HG03571 (cell line): ENCODE measurements at regions not wholly inside any gene's neighbourhood (a gene's known extent, or its start where the extent isn't known, plus 50 kb on each side); places are given as distances from the start of the nearest gene placed in this dataset.

Experiments used
- ATAC-seq: cut with Tn5 transposase; IDR thresholded peaks from one replicate; pipeline ENCODE4 v1.9.1; 2021; ENCODE audit not compliant: unreplicated experiment

DNA sequence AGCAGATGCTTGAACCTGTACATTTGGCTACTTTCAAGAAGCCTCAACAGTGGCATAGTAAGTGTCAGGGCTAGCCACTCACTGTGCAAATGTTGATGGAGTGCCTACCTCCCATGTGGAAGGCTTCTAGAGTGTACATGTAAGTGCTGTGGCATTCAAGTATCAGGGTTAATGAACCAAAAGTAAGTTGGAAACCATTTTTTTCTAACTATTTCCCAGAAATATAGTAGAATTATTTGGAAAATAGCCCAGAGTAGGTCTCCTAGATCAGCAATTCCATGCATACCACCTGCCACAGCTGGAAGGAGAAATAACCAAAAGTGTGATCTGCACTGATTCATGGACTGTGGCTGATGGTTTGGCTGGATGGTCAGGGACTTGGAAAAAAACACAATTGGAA is 53.3 kb downstream of the FOXD1 start:
- ATAC-seq = no peak

GRCh38 chr5:73394610-73395009 is 54.0 kb downstream of the FOXD1 start:
- no peak for ATAC-seq

GRCh38 chr5:73393611-73394489 is 54.7 kb downstream of the FOXD1 start:
- no peak for ATAC-seq

DNA sequence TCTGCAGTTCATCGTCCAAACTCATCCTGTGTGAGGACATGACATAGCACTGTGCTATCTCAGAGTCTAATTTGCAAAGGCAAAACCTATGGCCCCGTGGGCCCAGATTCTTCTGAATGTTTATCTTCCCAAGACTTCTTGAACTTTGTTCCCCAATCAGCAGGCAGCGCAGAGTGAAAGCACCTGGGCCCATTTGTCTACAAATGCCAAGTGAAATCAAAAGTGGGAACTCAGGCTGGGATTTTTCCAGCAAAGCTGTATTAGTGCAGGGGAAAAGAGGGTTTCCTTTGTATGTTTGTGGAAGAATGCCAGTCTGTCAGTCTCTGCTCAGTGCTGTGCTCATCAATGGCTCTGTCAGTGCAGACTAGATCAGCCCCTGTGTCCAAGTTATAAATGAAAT is 55.8 kb downstream of the FOXD1 start:
- ATAC-seq = no peak

DNA sequence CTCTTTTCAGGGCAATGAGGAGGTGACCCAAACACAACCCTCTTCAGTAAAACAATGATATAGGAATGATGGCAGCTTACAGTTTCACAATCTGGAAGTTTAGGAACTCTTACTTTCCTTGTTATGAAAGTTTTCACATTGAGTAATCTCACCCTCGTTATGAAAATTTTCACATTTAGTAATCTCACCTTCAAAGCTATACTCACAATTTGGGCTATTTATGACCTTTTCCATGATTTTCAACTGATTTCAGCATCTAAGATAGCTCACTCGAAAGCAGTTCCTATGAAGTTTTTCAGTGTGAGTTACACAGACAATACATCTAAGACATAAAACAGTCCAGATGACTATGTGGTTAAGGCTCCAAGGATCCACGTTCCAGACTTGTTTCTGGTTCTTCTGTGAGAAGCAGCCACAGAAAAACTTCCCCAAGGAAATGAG is 57.1 kb downstream of the FOXD1 start:
- ATAC-seq = no peak

- ATAC-seq = no peak
Observed at GRCh38 chr5:73390972-73391371, 57.6 kb downstream of the FOXD1 start.

GRCh38 chr5:73388740-73389139 is 59.8 kb downstream of the FOXD1 start:
- no peak for ATAC-seq

- ATAC-seq = no peak
Observed at GRCh38 chr5:73388306-73388684, 60.3 kb downstream of the FOXD1 start.

DNA sequence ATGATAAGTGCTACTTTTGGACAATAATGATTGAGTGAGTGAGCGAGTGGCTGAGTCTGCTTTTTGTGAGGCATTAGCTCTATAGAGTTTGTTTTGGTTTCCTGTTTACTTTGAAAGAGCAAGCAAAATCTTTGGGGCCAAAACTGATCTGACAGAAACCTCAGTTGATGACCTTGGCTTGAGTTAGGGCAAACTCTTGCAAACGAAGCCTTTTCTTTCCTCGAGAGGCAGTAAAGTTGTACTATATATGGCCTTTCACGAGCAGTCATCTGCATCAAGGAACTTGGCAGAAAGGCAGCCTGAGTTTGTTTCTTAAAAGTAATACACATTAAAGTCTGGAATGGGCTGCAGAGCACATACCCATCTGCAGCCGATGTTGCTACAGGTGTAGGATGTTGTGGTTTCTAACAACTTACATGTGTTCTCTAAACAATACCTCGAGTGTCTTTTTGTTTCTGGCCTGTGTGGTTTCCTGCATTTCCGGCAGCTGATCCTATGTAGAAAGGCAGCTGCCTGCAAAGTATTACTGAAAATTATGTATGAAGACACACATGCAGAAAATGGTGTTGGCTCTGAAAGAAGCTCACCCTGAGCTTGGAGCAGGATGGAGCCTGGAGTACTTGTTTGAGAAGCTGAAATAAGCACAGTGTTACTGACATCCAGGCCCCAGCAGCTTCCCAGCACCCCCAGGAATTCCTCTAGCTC is 60.8 kb downstream of the FOXD1 start:
- ATAC-seq = peak; percentile 86

DNA sequence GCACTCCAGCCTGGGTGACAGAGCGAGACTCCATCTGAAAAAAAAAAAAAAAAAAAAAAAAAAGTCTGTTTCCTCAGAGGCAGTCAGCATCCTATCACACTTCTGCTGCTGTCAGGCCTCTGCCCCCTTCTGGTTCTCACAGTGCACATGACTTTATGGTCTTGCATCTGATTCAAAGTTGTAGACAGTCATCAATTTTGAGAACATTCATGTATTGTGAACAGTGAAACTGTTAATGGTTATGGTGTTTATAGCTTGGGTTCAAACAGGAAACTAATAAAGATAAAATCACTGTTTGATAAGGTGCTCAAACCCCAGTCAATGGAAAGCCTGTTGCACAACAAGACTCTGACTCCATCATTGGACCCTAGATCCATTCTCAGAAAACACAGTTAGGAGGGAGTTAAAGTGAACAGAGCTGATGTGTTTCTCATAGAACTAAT is 61.4 kb downstream of the FOXD1 start:
- ATAC-seq = peak; percentile 19

GRCh38 chr5:73384861-73385260 is 63.7 kb downstream of the FOXD1 start:
- ATAC-seq = no peak

GRCh38 chr5:73382401-73382740 is 66.2 kb downstream of the FOXD1 start:
- ATAC-seq = no peak

DNA sequence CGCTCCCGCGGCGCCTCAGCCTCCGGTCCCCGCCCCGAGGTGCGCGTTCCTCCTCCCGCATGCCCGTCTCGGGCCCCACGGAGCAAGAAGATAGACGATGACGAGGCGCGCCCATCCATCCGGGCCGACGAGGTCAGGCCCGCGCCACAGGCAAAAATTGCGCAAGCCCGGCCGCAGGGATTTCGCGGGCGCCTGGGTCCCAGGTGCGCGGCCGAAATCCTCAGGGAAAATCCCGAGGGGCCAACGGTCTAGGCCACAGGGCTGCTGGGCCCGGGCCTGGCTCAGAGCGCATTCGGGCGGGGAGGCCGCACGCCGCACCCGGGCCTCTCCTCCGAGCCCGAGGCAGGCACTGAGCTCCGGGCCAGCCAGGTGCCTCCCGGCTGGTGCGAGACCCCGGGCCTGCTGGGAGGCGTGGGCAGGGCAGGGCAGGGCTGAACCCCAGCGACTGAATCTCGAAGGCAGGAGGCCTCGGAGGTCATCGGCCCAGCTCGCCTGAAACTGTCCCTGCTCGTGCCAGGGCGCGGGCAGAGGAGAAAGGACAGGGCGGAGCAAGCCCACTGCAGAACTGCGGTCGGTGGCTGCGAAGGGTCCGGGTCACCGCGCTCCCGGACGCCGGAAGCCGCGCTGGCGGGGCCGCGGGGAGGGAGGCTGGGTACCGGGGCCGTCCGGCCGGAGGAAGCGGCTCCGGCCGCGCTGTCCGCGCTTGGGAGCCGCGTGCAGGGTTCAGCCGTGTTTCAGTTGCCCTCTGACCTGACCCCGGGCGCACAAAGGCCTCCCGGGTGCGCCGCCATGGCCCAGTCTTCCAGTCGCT is 66.8 kb downstream of the FOXD1 start:
- no peak for ATAC-seq

GRCh38 chr5:73380710-73381589 is 67.6 kb downstream of the FOXD1 start:
- ATAC-seq = no peak

- ATAC-seq = no peak
Observed at GRCh38 chr5:73380041-73380440, 68.5 kb downstream of the FOXD1 start.

- ATAC-seq = no peak
Observed at GRCh38 chr5:73379435-73379834, 69.1 kb downstream of the FOXD1 start.

GRCh38 chr5:73378765-73379164 is 69.8 kb downstream of the FOXD1 start:
- ATAC-seq = no peak

DNA sequence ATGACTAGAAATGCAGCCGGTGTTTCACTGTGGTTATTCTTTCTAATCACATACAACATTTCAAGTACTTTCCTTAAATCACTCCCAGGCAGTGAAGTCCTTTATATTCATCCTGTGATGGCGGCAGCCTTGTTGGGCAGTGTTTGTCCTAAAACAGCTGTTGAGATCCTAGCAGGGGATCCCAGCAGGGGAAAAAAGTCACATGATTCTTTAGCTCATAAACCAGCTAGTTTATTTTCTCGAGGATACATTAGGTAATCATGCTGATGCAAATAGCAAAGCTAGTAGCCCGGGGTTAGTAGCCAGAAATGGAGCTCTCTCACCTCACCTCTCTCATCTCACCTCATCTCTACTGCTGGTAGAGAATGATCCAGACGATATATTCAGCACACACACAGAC is 70.5 kb downstream of the FOXD1 start:
- no peak for ATAC-seq

DNA sequence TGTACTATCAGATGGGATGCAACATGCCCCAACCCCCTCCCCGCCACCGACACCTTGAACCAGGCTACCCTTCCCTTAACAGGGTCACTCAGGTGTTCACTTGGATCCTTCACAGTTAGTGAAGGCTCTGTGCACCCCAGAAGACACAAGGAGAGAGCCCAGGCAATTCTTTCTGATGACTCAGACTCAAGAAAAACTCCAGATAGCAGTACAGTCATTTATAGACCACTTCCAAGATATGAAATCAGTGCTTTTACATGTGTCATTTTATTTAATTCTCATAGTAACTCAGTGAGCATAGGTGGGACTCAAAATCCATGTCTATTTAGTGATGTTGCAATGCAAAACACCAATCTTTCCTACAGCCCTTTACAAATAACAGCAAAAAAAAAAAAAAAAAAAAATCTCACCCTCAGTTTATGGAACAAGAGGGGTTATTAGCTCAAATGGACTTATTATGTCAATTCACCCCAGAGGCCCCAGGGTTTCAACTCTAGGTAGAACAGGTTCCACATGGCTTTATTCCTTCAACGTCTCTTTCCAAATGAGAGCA is 71.9 kb downstream of the FOXD1 start:
- no peak for ATAC-seq

DNA sequence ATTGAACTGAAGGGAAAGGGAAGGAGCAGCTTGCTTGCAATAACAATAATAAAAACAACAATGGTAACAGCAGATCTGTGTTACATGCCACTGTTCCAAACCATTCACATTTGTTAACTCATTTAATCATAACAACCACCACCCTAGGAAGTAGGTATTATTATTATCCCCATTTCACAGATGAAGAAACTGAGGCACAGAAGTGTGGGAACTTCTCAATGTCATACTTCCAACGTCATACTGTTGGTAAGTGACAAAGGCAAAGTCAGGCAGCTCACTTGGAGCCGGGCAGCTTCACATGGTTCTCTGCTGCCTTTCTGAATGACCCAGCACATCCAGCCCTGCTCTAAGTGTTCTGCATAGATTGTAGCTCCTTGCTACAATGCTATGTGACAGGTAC is 72.6 kb downstream of the FOXD1 start:
- no peak for ATAC-seq
